Right atrium auricular region (tissue), 2 donors: ENCODE measurements at regions not wholly inside any gene's neighbourhood (a gene's known extent, or its start where the extent isn't known, plus 50 kb on each side); places are given as distances from the start of the nearest gene placed in this dataset.

ENCODE experiments used
- DNase-seq: peaks from one replicate; pipeline ENCODE4 v3.0.0-alpha.2; 2019; ENCODE audit warnings: low spot score
- H3K27ac ChIP-seq, 2 donors: fragments of 200-600 bp; sonication (generic); 1 replicate in 1 of 2; 2 replicates in 1 of 2; pipeline ENCODE4 v1.5.1; 2016 to 2019
- H3K27me3 ChIP-seq, 2 donors: fragments of 200-600 bp; sonication (generic); one replicate each; pipeline versions ENCODE4 v1.5.1 to v1.6.0; 2017 to 2019
- H3K36me3 ChIP-seq: fragments of 200-600 bp; sonication (generic); one replicate; pipeline ENCODE4 v1.5.1; 2016
- H3K4me1 ChIP-seq, 2 donors: fragments of 200-600 bp; sonication (generic); one replicate each; pipeline versions ENCODE4 v1.5.1 to v1.6.0; 2017 to 2019
- H3K4me3 ChIP-seq, 2 donors: fragments of 200-600 bp; sonication (generic); 1 replicate in 1 of 2; 2 replicates in 1 of 2; pipeline ENCODE4 v1.5.1; 2017 to 2019; ENCODE audit warnings: mild to moderate bottlenecking in 1 of 2, moderate library complexity in 1 of 2
- H3K9me3 ChIP-seq, 2 donors: fragments of 200-600 bp; sonication (generic); one replicate each; pipeline ENCODE4 v1.5.1; 2019
- TF ChIP-seq, protein P1 (sequence below), 2 donors: fragments of 200-600 bp; sonication (generic); IDR thresholded peaks; one replicate each; pipeline ENCODE4 v1.5.1; 2019; ENCODE audit warnings: antibody characterized with exemption in 2 of 2

DNA sequence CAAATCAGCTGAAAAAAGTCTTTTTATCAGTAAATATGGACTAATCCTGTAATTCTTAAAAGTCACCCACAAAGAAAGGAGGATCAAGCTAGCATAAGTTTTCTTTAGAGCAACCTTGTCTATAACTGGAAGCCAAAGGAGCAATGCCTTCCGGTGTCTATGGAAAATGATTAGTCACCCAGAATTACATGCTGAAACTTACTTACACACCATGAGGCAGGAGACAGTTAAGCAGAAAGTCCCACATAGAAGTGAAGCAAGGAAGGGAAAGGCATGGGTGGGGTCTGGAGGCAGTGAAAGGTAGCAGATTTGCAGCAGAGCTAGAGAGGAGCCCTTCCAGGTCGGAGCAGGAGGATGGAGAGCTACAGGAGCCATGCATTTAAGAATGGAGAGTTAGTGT is 153.7 kb upstream of the RIPOR2 start:
- Histone ChIP-seq H3K9me3 (no peaks in the 10 kb centered on the region), H3K4me1 (peaks cover 0 to 15% of the 10 kb centered on the region in 2 donors), H3K27me3 (no peaks in the 10 kb centered on the region), H3K36me3 (peaks cover 30% of the 10 kb centered on the region), H3K4me3 (no peak overlapping the region), H3K27ac (peak overlapping the region; percentile 62 to 67)
- DNase-seq: no peak
- TF ChIP-seq, protein P1, sequence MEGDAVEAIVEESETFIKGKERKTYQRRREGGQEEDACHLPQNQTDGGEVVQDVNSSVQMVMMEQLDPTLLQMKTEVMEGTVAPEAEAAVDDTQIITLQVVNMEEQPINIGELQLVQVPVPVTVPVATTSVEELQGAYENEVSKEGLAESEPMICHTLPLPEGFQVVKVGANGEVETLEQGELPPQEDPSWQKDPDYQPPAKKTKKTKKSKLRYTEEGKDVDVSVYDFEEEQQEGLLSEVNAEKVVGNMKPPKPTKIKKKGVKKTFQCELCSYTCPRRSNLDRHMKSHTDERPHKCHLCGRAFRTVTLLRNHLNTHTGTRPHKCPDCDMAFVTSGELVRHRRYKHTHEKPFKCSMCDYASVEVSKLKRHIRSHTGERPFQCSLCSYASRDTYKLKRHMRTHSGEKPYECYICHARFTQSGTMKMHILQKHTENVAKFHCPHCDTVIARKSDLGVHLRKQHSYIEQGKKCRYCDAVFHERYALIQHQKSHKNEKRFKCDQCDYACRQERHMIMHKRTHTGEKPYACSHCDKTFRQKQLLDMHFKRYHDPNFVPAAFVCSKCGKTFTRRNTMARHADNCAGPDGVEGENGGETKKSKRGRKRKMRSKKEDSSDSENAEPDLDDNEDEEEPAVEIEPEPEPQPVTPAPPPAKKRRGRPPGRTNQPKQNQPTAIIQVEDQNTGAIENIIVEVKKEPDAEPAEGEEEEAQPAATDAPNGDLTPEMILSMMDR (IDR thresholded peaks at IDR 0.05): no peak

DNA sequence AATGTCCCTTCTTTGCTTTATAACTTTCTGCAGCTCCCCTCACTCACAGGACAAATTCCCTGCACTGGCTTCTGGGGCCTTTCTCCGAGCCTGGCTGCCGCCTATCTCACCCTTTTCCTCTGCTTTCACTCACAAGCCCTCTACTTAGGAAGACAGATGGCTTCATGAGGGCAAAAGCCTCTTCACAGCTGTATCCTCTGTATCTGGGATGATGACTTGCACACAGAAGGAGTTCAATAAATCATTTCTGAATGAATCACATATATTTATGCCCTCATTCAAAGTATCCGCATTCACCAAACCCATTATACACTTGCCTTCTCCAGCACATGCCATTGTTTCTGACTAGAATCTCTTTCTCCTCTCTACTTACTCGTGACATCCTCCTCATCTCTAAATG is 159.0 kb upstream of the RIPOR2 start:
- Histone ChIP-seq H3K27me3 (no peaks in the 10 kb centered on the region), H3K4me1 (peaks cover 0 to 3% of the 10 kb centered on the region in 2 donors), H3K36me3 (peaks cover 15% of the 10 kb centered on the region), H3K9me3 (no peaks in the 10 kb centered on the region), H3K27ac (no peak overlapping the region), H3K4me3 (no peak overlapping the region)
- DNase-seq: no peak
- TF ChIP-seq, protein P1 (IDR thresholded peaks at IDR 0.05): no peak

DNA sequence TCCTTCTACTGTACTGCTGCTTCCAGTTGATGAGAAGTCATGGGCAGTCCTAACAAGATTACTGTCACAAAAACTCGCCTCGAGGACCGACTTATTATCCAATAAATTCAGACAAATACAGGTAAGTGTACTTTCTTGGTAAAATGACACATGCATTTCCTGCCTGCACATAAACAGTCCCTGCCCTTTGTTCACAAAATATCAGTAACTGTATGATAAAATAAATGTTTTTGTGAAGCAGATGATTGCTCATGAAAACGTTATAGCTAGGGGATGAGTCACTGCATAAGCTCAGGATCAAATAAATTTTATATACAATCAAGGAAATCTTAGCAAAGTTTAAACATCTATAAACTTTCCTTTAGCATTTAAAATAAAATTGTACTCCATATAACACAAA is 164.5 kb upstream of the RIPOR2 start:
- Histone ChIP-seq H3K4me1 (no peaks in the 10 kb centered on the region), H3K4me3 (no peak overlapping the region), H3K27ac (no peak overlapping the region), H3K36me3 (peaks cover 7% of the 10 kb centered on the region), H3K27me3 (no peaks in the 10 kb centered on the region), H3K9me3 (no peaks in the 10 kb centered on the region)
- TF ChIP-seq, protein P1 (IDR thresholded peaks at IDR 0.05): no peak
- DNase-seq: no peak

DNA sequence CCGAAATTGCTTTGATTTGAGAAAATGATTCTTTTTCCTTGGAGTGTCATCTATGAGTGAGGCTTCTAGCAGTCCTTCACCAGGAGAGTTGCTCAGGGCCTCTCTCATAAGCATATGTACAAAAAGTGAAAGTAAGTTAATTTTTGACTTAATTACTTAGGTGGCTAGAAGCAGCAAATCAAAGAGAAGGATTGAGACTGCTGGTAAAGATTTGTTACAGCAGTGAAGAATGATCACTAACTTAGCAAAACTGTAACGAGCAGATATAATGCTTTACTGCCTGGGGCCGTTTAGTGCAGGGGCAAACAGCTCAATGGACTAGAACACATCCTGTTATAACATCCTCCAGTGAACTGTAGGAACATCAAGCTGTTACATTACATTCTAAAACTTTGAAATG is 167.8 kb upstream of the RIPOR2 start:
- H3K4me3 ChIP-seq: no peak overlapping the region
- H3K9me3 ChIP-seq: no peaks in the 10 kb centered on the region
- peaks cover 36% of the 10 kb centered on the region for H3K36me3 ChIP-seq
- H3K27ac ChIP-seq: no peak overlapping the region
- no peaks in the 10 kb centered on the region for H3K27me3 ChIP-seq
- TF ChIP-seq, protein P1 (IDR thresholded peaks at IDR 0.05): no peak
- DNase-seq: no peak
- no peaks in the 10 kb centered on the region for H3K4me1 ChIP-seq

DNA sequence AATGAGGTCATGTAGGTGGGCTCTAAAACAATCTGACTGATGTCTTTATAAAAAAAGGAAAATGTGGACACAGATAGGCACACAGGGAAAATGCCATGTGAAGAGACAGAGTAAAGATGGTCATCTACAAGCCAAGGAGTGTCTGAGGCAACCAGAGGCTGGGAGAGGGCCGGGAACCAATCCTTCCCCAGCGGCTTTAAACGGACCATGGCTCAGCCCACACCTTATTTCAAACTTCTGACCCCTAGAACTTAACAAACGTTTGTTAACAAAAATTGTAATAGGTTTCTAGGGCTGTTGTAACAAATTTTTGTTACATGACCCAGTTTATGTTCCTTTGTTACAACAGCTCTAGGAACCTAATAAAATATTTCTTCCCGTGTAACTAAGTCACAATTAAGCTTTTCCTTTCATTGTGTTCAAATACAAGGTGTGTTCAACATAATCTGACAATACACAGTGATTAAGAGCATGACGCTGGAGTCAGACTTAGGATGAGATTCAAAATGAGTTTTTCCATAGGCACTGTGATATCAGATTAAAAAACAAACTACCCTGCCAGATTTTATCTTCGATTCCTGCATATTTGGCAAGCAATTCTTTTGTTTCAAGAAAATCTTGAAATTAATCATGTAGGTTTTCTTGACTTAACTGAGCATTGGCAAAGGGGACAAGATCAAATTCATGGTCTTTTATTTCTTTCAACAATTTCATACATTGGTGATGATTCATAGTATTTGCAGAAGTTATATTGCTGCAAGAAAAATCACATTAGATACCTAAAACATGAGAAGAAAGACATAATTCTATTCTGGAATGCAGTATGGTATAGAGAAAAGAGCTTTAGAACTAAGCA is 169.5 kb upstream of the RIPOR2 start:
- H3K27ac ChIP-seq: peak overlapping the region; percentile 64 to 65
- no peaks in the 10 kb centered on the region for H3K9me3 ChIP-seq

More for the DNA sequence above, 169.5 kb upstream of the RIPOR2 start:
- DNase-seq: no peak
- Histone ChIP-seq H3K36me3 (peaks cover 46% of the 10 kb centered on the region), H3K4me3 (no peak overlapping the region), H3K27me3 (no peaks in the 10 kb centered on the region), H3K4me1 (no peaks in the 10 kb centered on the region)
- TF ChIP-seq, protein P1 (IDR thresholded peaks at IDR 0.05): no peak
